GM23248 (cell line): ENCODE measurements at regions not wholly inside any gene's neighbourhood (a gene's known extent, or its start where the extent isn't known, plus 50 kb on each side); places are given as distances from the start of the nearest gene placed in this dataset.

Source experiments
- EZH2 ChIP-seq: fragments of 200-600 bp; sonication (generic); IDR thresholded peaks from 2 replicates; pipeline ENCODE4 v1.6.1; 2018; ENCODE audit warnings: antibody characterized with exemption, mild to moderate bottlenecking; ENCODE audit not compliant: insufficient read depth, poor library complexity, severe bottlenecking
- EZH2phosphoT487 ChIP-seq: fragments of 200-600 bp; sonication (generic); IDR thresholded peaks from 2 replicates; pipeline ENCODE4 v1.6.1; 2018; ENCODE audit warnings: antibody characterized with exemption, moderate library complexity, mild to moderate bottlenecking, low read depth; ENCODE audit not compliant: insufficient read depth

- TF ChIP-seq EZH2 = no peak
- TF ChIP-seq EZH2phosphoT487 = no peak
Measured at GRCh38 chr15:35669432-35670045, 123.6 kb upstream of the DPH6 start.
